NCI-H2227 (cell line): ENCODE measurements at regions not wholly inside any gene's neighbourhood (a gene's known extent, or its start where the extent isn't known, plus 50 kb on each side); places are given as distances from the start of the nearest gene placed in this dataset.
"Not testable (repeated sequence)": the region's sequence is repeated elsewhere in the genome, so short reads cannot be mapped to it uniquely, and the experiment has no call there.

Experiments
- DNase-seq: peaks from one replicate; lab custom pipeline; 2025; ENCODE audit not compliant: unreplicated experiment; lab: John Stamatoyannopoulos, UW

GRCh38 chr1:38758820-38759219 is 100.8 kb downstream of the RRAGC start:
- no peak for DNase-seq

- DNase-seq = peak; percentile 57
Observed at GRCh38 chr1:38746941-38747600, 112.5 kb downstream of the RRAGC start.

GRCh38 chr1:38746402-38746935 is 113.1 kb downstream of the RRAGC start:
- no peak for DNase-seq

GRCh38 chr1:38745476-38746401 is 113.8 kb downstream of the RRAGC start:
- DNase-seq = no peak

- no peak for DNase-seq
Observed at GRCh38 chr1:38744452-38745350, 114.9 kb downstream of the RRAGC start.

GRCh38 chr1:38743184-38743583 is 116.4 kb downstream of the RRAGC start:
- no peak for DNase-seq

GRCh38 chr1:38741341-38741740 is 118.2 kb downstream of the RRAGC start:
- no peak for DNase-seq

GRCh38 chr1:38740487-38740886 is 119.1 kb downstream of the RRAGC start:
- DNase-seq = no peak

GRCh38 chr1:38738207-38738606 is 121.4 kb downstream of the RRAGC start:
- DNase-seq = no peak

GRCh38 chr1:38736399-38736798 is 123.2 kb downstream of the RRAGC start:
- no peak for DNase-seq

GRCh38 chr1:38735651-38736161 is 123.9 kb downstream of the RRAGC start:
- DNase-seq = no peak

GRCh38 chr1:38733761-38734160 is 125.8 kb downstream of the RRAGC start:
- DNase-seq = no peak

- no peak for DNase-seq
Observed at GRCh38 chr1:38730511-38731397, 128.8 kb downstream of the RRAGC start.

GRCh38 chr1:38728585-38728908 is 131.0 kb downstream of the RRAGC start:
- DNase-seq = no peak

- peak; percentile 37 for DNase-seq
Observed at GRCh38 chr1:38727684-38728584, 131.6 kb downstream of the RRAGC start.

- not testable (repeated sequence) for DNase-seq
Observed at GRCh38 chr1:38725321-38725961, 134.1 kb downstream of the RRAGC start.

- no peak for DNase-seq
Observed at GRCh38 chr1:38724160-38725131, 135.1 kb downstream of the RRAGC start.
